ENCODE measurements at regions not wholly inside any gene's neighbourhood (a gene's known extent, or its start where the extent isn't known, plus 50 kb on each side); places are given as distances from the start of the nearest gene placed in this dataset.

DNA sequence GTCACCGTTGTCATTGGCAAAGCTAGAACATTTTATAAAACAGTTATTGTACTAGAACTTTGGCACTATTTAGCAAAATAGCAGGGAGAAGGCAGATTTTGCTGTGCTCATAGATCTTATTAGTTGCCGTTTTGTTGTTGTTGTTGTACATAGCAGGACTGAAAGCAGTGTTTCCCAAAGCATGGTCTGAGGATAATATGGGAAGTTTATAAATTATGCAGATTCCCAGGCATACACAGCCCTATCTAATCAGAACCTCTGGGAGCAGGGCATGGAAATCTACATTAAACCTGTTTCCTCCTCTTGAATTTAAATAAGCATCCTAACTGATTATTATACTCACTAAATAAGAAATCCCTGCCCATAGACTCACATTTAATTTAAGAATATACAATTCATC is 87.9 kb downstream of the RAP2B start:
- no peaks in the 10 kb centered on the region for H3K36me3 ChIP-seq (replicated peaks)
- in situ Hi-C loops (cut with MboI; ENCODE audit: low sequenced_read_pairs) = no loop called here
- no peaks in the 10 kb centered on the region for H3K9me3 ChIP-seq
- no peaks in the 10 kb centered on the region for H3K4me1 ChIP-seq
- no peak overlapping the region for H3K4me3 ChIP-seq
- DNase-seq (ENCODE audit: low spot score in 2 of 2) = no peak
- H3K27me3 ChIP-seq (ENCODE audit: low read depth) = no peaks in the 10 kb centered on the region

GRCh38 chr3:153250446-153250845 is 88.4 kb downstream of the RAP2B start:
- no peak for DNase-seq (ENCODE audit: low spot score in 2 of 2)
- in situ Hi-C loops (cut with MboI; ENCODE audit: low sequenced_read_pairs) = no loop called here
- H3K9me3 ChIP-seq = no peaks in the 10 kb centered on the region

DNA sequence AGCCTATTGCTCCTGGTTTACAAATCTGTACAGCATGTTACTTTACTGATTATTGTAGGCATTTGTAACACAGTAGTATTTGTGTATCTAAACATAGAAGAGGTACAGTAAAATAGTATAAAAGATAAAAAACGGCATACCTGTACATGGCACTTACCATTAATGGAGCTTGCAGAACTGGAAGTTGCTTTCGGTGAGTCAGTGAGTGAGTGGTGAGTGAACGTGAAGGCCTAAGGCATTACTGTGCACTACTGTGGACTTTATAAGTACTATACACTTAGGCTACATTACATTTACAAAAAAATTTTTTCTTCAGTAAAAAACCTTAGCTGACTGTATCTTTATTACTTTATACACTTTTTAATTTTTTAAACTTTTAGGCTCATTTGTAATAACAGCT is 90.9 kb downstream of the RAP2B start:
- H3K9me3 ChIP-seq = no peaks in the 10 kb centered on the region
- no peaks in the 10 kb centered on the region for H3K36me3 ChIP-seq (replicated peaks)
- DNase-seq (ENCODE audit: low spot score in 2 of 2) = no peak
- no peak overlapping the region for H3K4me3 ChIP-seq
- in situ Hi-C loops (cut with MboI; ENCODE audit: low sequenced_read_pairs) = no loop called here
- no peaks in the 10 kb centered on the region for H3K27me3 ChIP-seq (ENCODE audit: low read depth)
- H3K4me1 ChIP-seq = no peaks in the 10 kb centered on the region; the same call in 1 of the 2 replicates

More at GRCh38 chr3:153250446-153250845, 88.4 kb downstream of the RAP2B start:
- Histone ChIP-seq H3K4me3 (no peak overlapping the region), H3K4me1 (no peaks in the 10 kb centered on the region; the same call in 1 of the 2 replicates), H3K36me3 (replicated peaks) (no peaks in the 10 kb centered on the region), H3K27me3 (ENCODE audit: low read depth) (no peaks in the 10 kb centered on the region)

DNA sequence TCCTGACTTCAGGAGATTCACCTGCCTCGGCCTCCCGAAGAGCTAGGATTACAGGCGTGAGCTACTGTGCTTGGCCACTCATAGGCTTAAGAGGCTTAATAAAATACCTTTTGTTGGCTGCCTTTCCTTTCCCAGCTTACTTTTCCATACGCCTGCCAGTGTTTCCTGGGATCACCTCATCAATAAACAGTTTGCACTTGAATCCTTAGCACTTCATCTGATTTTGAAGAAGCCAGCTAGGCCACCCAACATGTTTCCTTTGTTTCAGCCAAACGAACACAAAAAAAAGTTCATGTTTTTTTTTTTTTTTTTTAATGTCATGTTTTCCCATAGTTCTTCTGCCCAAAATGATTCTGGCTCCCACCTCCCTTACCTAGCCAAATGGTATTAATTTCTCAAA is 92.3 kb downstream of the RAP2B start:
- Histone ChIP-seq H3K4me1 (no peaks in the 10 kb centered on the region; the same call in 1 of the 2 replicates), H3K36me3 (replicated peaks) (no peaks in the 10 kb centered on the region), H3K27me3 (ENCODE audit: low read depth) (no peaks in the 10 kb centered on the region), H3K9me3 (no peaks in the 10 kb centered on the region), H3K4me3 (no peak overlapping the region)
- in situ Hi-C loops (cut with MboI; ENCODE audit: low sequenced_read_pairs) = no loop called here
- no peak for DNase-seq (ENCODE audit: low spot score in 2 of 2)

DNA sequence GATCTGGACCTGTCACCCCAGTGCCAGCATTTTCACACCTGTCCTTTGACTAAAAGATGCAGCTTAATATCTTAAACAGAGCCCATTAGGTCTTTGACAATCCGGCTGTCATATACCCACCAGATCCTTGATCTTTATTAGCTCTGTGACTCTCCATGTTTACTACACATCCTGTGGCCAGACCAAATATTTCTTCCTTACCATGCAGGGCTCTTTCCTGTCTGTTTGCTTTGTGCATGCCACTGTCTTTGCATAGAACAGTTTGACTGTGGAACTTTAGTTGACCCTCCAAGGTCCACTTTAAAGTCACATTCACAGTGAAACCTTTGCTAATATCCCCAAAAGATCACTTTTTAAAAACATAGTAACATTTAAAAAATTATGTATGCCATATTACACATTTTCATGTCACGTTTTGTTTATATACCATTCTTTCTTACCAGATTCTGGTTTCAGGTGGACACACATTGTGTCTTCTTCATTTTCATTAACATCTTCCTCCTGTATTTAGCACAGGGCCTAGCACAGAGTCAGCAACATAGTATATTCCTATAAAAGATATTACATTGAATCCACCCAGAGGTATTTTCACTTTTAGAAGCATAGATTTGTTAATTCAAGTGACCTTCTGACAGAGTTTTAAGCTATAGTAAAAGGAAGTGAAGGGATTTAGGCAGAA is 95.8 kb downstream of the RAP2B start:
- Histone ChIP-seq H3K4me1 (no peaks in the 10 kb centered on the region; the same call in 1 of the 2 replicates), H3K4me3 (no peak overlapping the region), H3K36me3 (replicated peaks) (no peaks in the 10 kb centered on the region), H3K27me3 (ENCODE audit: low read depth) (no peaks in the 10 kb centered on the region), H3K9me3 (no peaks in the 10 kb centered on the region)
- no peak for DNase-seq (ENCODE audit: low spot score in 2 of 2)
- in situ Hi-C loops (cut with MboI; ENCODE audit: low sequenced_read_pairs) = no loop called here

DNA sequence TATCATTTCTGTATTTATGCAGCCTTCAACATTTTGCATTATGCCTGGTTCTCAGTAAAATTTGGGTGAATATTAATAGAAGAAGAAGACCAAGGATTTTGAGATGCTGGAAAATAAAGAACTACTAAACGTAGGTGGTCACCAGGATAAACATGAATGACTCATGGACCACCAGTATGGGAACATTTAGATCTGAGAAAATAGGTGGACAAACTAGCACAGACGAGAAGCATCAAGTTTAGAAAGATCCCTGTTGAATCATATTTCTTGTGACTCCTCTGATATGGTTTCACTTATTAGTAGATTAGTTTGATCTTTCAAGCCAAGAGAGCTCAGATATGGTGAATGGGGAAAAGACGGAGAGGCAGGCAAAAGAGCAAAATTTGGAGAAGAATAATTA is 97.9 kb downstream of the RAP2B start:
- H3K4me1 ChIP-seq = no peaks in the 10 kb centered on the region; the same call in 1 of the 2 replicates
- no peaks in the 10 kb centered on the region for H3K9me3 ChIP-seq
- H3K36me3 ChIP-seq (replicated peaks) = no peaks in the 10 kb centered on the region
- H3K27me3 ChIP-seq (ENCODE audit: low read depth) = no peaks in the 10 kb centered on the region
- H3K4me3 ChIP-seq = no peak overlapping the region
- in situ Hi-C loops (cut with MboI; ENCODE audit: low sequenced_read_pairs) = no loop called here
- no peak for DNase-seq (ENCODE audit: low spot score in 2 of 2)

DNA sequence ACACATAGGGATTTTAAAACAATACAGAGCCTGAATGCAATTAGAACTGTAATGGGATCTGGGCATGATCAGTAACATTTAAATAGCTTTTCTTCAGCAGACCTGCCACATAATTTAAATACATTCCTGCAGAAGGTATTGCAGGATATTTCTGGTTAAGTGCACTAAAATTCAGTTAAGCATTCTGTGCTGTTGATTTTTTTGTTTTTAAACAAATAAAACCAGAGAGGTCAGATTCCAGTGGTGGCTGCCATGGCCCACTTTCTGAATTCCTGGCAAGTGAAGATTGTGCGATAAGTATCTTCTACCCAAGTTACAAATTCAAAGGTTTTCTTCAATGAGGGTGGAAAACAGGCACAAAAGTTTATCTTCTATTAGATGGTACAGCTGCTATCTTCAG is 98.7 kb downstream of the RAP2B start:
- no peak overlapping the region for H3K4me3 ChIP-seq
- no peaks in the 10 kb centered on the region; the same call in 1 of the 2 replicates for H3K4me1 ChIP-seq

DNA sequence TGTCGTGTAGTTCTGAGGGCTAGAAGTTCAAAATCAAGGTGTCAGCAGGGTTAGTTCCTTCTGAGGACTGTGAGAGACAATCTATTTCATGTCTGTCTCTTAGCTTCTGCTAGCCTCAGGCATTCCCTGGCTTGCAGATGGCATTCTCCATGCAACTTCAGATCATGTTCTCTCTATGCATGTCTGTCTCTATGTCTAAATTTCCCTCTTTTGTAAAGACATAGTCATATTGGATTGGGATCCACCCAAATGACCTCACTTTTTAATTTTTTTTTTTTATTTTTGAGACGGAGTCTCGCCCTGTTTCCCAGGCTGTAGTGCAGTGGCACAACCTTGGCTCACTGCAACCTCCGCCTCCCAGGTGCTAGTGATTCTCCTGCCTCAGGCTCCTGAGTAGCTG is 104.6 kb downstream of the RAP2B start:
- in situ Hi-C loops (cut with MboI; ENCODE audit: low sequenced_read_pairs) = no loop called here
- Histone ChIP-seq H3K9me3 (no peaks in the 10 kb centered on the region), H3K36me3 (replicated peaks) (no peaks in the 10 kb centered on the region), H3K27me3 (ENCODE audit: low read depth) (no peaks in the 10 kb centered on the region), H3K4me3 (no peak overlapping the region), H3K4me1 (no peaks in the 10 kb centered on the region)
- DNase-seq (ENCODE audit: low spot score in 2 of 2) = no peak

More for the DNA sequence above, 98.7 kb downstream of the RAP2B start:
- in situ Hi-C loops (cut with MboI; ENCODE audit: low sequenced_read_pairs) = no loop called here
- no peak for DNase-seq (ENCODE audit: low spot score in 2 of 2)
- H3K27me3 ChIP-seq (ENCODE audit: low read depth) = no peaks in the 10 kb centered on the region
- no peaks in the 10 kb centered on the region for H3K36me3 ChIP-seq (replicated peaks)
- H3K9me3 ChIP-seq = no peaks in the 10 kb centered on the region

DNA sequence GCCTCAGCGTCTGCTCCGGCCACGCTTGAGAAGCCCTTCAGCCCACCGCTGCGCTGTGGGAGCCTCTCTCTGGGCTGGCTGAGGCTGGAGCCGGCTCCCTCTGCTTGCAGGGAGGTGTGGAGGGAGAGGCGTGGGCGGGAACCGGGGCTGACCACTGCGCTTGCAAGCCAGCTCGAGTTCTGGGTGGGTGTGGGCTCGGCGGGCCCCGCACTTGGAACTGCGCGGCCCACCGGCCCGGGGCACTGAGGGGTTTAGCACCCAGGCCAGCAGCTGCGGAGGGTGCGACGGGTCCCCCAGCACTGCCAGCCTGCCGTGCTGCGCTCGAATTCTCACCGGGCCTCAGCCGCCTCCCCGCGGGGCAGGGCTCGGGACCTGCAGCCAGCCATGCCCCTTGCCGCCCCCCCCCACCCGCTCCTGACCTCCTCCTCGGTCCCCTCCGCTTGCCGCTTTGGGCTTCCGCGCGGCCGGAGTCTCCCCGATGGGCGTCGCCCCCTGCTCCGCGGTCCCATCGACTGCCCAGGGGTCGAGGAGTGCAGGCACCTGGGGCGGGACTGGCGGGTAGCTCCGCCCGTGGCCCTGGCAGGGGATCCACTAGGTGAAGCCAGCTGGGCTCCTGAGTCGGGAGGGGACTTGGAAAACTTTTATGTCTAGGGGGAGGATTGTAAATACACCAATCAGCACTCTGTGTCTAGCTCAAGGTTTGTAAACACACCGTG is 106.7 kb downstream of the RAP2B start:
- in situ Hi-C loops (cut with MboI; ENCODE audit: low sequenced_read_pairs) = no loop called here
- Histone ChIP-seq H3K36me3 (replicated peaks) (no peaks in the 10 kb centered on the region), H3K4me3 (no peak overlapping the region), H3K9me3 (no peaks in the 10 kb centered on the region), H3K4me1 (no peaks in the 10 kb centered on the region), H3K27me3 (ENCODE audit: low read depth) (no peaks in the 10 kb centered on the region)
- no peak for DNase-seq (ENCODE audit: low spot score in 2 of 2)

DNA sequence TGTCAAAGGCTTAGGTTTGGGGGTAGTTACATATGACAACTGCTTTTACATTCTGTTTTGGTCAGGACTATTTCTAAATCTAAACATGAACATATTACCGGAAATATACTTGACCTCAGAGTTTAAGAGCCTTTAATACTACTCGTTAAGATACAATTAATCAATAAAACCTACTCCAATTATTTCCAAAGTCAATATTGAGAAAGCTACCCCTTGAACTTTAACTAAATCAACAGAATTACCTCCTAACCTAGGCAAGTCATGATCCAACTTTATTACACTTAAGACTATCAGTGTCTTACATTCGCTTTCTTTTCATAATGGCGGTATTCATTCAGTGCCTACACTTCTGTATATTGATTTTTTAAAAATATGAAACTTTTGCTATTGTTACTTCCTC is 107.7 kb downstream of the RAP2B start:
- H3K9me3 ChIP-seq = no peaks in the 10 kb centered on the region
- no peak overlapping the region for H3K4me3 ChIP-seq
- H3K4me1 ChIP-seq = no peaks in the 10 kb centered on the region
- no peaks in the 10 kb centered on the region for H3K27me3 ChIP-seq (ENCODE audit: low read depth)
- H3K36me3 ChIP-seq (replicated peaks) = no peaks in the 10 kb centered on the region
- DNase-seq (ENCODE audit: low spot score in 2 of 2) = no peak
- in situ Hi-C loops (cut with MboI; ENCODE audit: low sequenced_read_pairs) = no loop called here

GRCh38 chr3:153273217-153273616 is 111.2 kb downstream of the RAP2B start:
- no peak overlapping the region for H3K4me3 ChIP-seq
- no peaks in the 10 kb centered on the region for H3K9me3 ChIP-seq
- no peaks in the 10 kb centered on the region for H3K4me1 ChIP-seq
- H3K27me3 ChIP-seq (ENCODE audit: low read depth) = no peaks in the 10 kb centered on the region
- H3K36me3 ChIP-seq (replicated peaks) = no peaks in the 10 kb centered on the region
- DNase-seq (ENCODE audit: low spot score in 2 of 2) = no peak
- in situ Hi-C loops (cut with MboI; ENCODE audit: low sequenced_read_pairs) = no loop called here

- no peaks in the 10 kb centered on the region for H3K27me3 ChIP-seq (ENCODE audit: low read depth)
- no peak for DNase-seq (ENCODE audit: low spot score in 2 of 2)
- in situ Hi-C loops (cut with MboI; ENCODE audit: low sequenced_read_pairs) = no loop called here
Measured at GRCh38 chr3:153273767-153274435, 111.9 kb downstream of the RAP2B start.

DNA sequence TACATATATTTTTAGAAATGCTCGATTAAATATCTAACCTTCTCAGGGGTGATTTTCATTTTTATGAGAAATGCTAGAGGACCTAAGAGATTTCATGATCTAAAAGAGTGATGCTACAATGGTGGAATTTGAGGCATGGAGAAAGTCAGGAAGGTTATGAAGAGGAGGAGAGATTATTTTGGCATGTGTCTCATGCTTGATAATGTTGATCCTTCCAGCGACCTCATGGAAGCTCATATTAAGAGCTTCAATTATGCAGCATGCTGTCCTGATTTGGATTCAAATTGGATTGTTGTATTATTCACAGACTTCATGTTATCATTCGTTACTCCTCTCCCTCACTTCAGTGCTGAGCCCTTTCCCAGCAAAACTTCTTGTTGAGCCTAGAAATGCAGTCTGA is 112.5 kb downstream of the RAP2B start:
- Histone ChIP-seq H3K4me3 (no peak overlapping the region), H3K9me3 (no peaks in the 10 kb centered on the region), H3K27me3 (ENCODE audit: low read depth) (no peaks in the 10 kb centered on the region), H3K4me1 (no peaks in the 10 kb centered on the region), H3K36me3 (replicated peaks) (no peaks in the 10 kb centered on the region)
- DNase-seq (ENCODE audit: low spot score in 2 of 2) = no peak
- in situ Hi-C loops (cut with MboI; ENCODE audit: low sequenced_read_pairs) = no loop called here

More at GRCh38 chr3:153273767-153274435, 111.9 kb downstream of the RAP2B start:
- H3K9me3 ChIP-seq = no peaks in the 10 kb centered on the region
- no peaks in the 10 kb centered on the region for H3K4me1 ChIP-seq
- no peaks in the 10 kb centered on the region for H3K36me3 ChIP-seq (replicated peaks)
- no peak overlapping the region for H3K4me3 ChIP-seq

- Histone ChIP-seq H3K4me3 (no peak overlapping the region), H3K27me3 (ENCODE audit: low read depth) (no peaks in the 10 kb centered on the region), H3K9me3 (no peaks in the 10 kb centered on the region), H3K4me1 (no peaks in the 10 kb centered on the region), H3K36me3 (replicated peaks) (no peaks in the 10 kb centered on the region)
- in situ Hi-C loops (cut with MboI; ENCODE audit: low sequenced_read_pairs) = loop anchor here (25.0 kb wide), 1 partner anchor 238 kb away; no protein-coding TSS in a partner anchor
- no peak for DNase-seq (ENCODE audit: low spot score in 2 of 2)
Measured at GRCh38 chr3:153275514-153275913, 113.5 kb downstream of the RAP2B start.

Data from HAP-1 (cell line).